Transverse colon (tissue), 3 donors: ENCODE measurements at regions not wholly inside any gene's neighbourhood (a gene's known extent, or its start where the extent isn't known, plus 50 kb on each side); places are given as distances from the start of the nearest gene placed in this dataset.

Source experiments
- CTCF ChIP-seq, 5 experiments: fragments of 200-600 bp in 3 of 5; fragments of 450-650 bp in 2 of 5; sonication (generic) in 3 of 5; IDR thresholded peaks; 1 replicate in 2 of 5; 2 replicates in 3 of 5; pipeline ENCODE4 v1.5.1; 2016 to 2017; ENCODE audit warnings: antibody characterized with exemption in 5 of 5, inconsistent platforms in 3 of 5, mild to moderate bottlenecking in 2 of 5, moderate library complexity in 1 of 5
- EP300 ChIP-seq: sonication (generic); formaldehyde crosslinking; IDR thresholded peaks from one replicate; pipeline ENCODE4 v1.6.1; 2017; ENCODE audit warnings: antibody characterized with exemption, low read depth
- POLR2A ChIP-seq: fragments of 450-650 bp; IDR thresholded peaks from one replicate; pipeline ENCODE4 v1.6.1; 2016; ENCODE audit warnings: antibody characterized with exemption, mild to moderate bottlenecking, moderate library complexity

DNA sequence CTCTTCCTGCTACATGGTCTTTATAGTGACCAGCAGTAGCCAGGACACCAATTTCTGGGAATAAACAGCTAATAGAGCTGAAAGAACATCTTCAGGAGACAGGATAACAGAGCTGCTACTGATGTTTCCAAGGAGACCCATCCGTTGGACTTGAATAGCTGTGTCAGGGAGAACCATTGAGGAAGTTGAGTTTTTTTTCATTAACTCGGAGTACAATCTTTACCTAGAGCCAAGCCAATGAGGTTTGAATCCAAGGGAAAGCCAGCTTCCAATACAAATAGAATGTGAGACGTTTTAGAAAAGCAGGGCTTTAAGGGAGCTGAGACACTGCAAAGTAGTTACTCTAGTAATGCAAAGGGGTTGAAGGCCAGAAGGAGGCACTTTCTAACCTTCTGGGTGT, 136.1 kb upstream of the FRMD6 start:
- TF ChIP-seq CTCF (IDR thresholded peaks at IDR 0.05) (no peak), POLR2A (no peak), EP300 (no peak)
